HCT116 (cell line): ENCODE measurements at regions not wholly inside any gene's neighbourhood (a gene's known extent, or its start where the extent isn't known, plus 50 kb on each side); places are given as distances from the start of the nearest gene placed in this dataset.

Source experiments
- ATAC-seq: fragments of 200-7000 bp; cut with Tn5 transposase; 2 replicates; pipeline ENCODE4 v1.9.1; 2020; ENCODE audit warnings: mild to moderate bottlenecking, moderate library complexity
- BruUV-seq: library from RNA; stranded (reverse); fragments of 400-500 nt; replicated peaks from 2 replicates; lab custom pipeline; 2021; lab: Mats Ljungman, UMichigan
- CTCF ChIA-PET: fragments of 300-600 bp; sonication (Branson Sonifier 250); formaldehyde crosslinking; loops from one replicate; lab custom pipeline; 2021; ENCODE audit warnings: antibody characterized with exemption; lab: Charles Lee
- POLR2A ChIA-PET: fragments of 300-600, 350-600 bp; sonication (Branson Sonifier 250); formaldehyde crosslinking; loops from one replicate; lab custom pipeline; 2021; ENCODE audit warnings: antibody characterized with exemption; lab: Charles Lee
- RAD21 ChIA-PET, 2 experiments: fragments of 300-600 bp; sonication (Branson Sonifier 250); formaldehyde crosslinking; loops; one replicate each; lab custom pipeline; 2023; ENCODE audit warnings: low total read pairs in 2 of 2; ENCODE audit not compliant: uncharacterized antibody in 2 of 2, unreplicated experiment in 2 of 2, low non-redundant PET in 1 of 2; lab: Charles Lee
- DNase-seq: peaks from one replicate; pipeline ENCODE4 v3.0.0-alpha.2; 2010; ENCODE audit warnings: low read depth, low spot score
- H2AFZ ChIP-seq: fragments of 200-600 bp; shearing (Covaris generic), sonication (generic); 2 replicates; pipeline ENCODE4 v1.6.1; 2017; ENCODE audit warnings: low read depth, mixed run types, mixed read lengths, antibody characterized with exemption, low read length; ENCODE audit not compliant: poor library complexity, severe bottlenecking
- H3K27ac ChIP-seq: 2 replicates; pipeline ENCODE4 v1.5.1; 2012; ENCODE audit warnings: low read depth, low read length
- H3K27me3 ChIP-seq: fragments of 200-600 bp; sonication (generic); 2 replicates; pipeline ENCODE4 v1.6.1; 2016; ENCODE audit warnings: mixed run types, low read length, mixed read lengths; ENCODE audit not compliant: insufficient read depth
- H3K36me3 ChIP-seq, 2 experiments: fragments of 200-500 bp in 1 of 2; fragments of 200-600 bp in 1 of 2; sonication (Bioruptor generic) in 1 of 2; sonication (generic) in 1 of 2; 2 replicates each; pipeline versions ENCODE4 v1.5.1 to v1.6.1; 2014 to 2016; ENCODE audit warnings: low read length in 2 of 2, inconsistent platforms in 1 of 2, mixed read lengths in 1 of 2, mixed run types in 1 of 2; ENCODE audit not compliant: insufficient read depth in 2 of 2, control insufficient read depth in 1 of 2
- H3K4me1 ChIP-seq, 2 experiments: fragments of 200-600 bp in 1 of 2; sonication (generic) in 1 of 2; 2 replicates each; pipeline versions ENCODE4 v1.5.1 to v1.6.1; 2012 to 2017; ENCODE audit warnings: low read length in 2 of 2, inconsistent platforms in 1 of 2, mild to moderate bottlenecking in 1 of 2, mixed read lengths in 1 of 2, mixed run types in 1 of 2, moderate library complexity in 1 of 2; ENCODE audit not compliant: insufficient read depth in 2 of 2, control insufficient read depth in 1 of 2
- H3K4me2 ChIP-seq: fragments of 200-600 bp; sonication (generic); 2 replicates; pipeline ENCODE4 v1.6.1; 2017; ENCODE audit warnings: mixed run types, low read length, mixed read lengths
- H3K4me3 ChIP-seq, 2 experiments: fragments of 200-600 bp in 1 of 2; sonication (generic) in 1 of 2; replicated peaks in 1 of 2; 2 replicates each; pipeline ENCODE4 v1.5.1; 2011 to 2016; ENCODE audit warnings: low read length in 2 of 2, control low read depth in 1 of 2, low read depth in 1 of 2, mild to moderate bottlenecking in 1 of 2, mixed read lengths in 1 of 2, mixed run types in 1 of 2
- H3K79me2 ChIP-seq: fragments of 200-600 bp; sonication (generic); 2 replicates; pipeline ENCODE4 v1.6.1; 2017; ENCODE audit warnings: mild to moderate bottlenecking, mixed run types, low read length, moderate library complexity, mixed read lengths; ENCODE audit not compliant: insufficient read depth
- H3K9ac ChIP-seq: fragments of 200-600 bp; sonication (generic); 2 replicates; pipeline ENCODE4 v1.6.1; 2016; ENCODE audit warnings: low read length, mixed read lengths
- H3K9me2 ChIP-seq: fragments of 200-600 bp; sonication (generic), shearing (Covaris generic); 2 replicates; pipeline ENCODE4 v1.6.1; 2017; ENCODE audit warnings: mixed run types, mild to moderate bottlenecking, moderate library complexity; ENCODE audit not compliant: insufficient read depth
- H3K9me3 ChIP-seq, 2 experiments: fragments of 200-500 bp in 1 of 2; fragments of 200-600 bp in 1 of 2; sonication (Bioruptor generic) in 1 of 2; sonication (generic) in 1 of 2; 2 replicates each; pipeline ENCODE4 v1.6.1; 2014 to 2017; ENCODE audit warnings: low read length in 2 of 2, mixed read lengths in 2 of 2, inconsistent platforms in 1 of 2, low read depth in 1 of 2, mild to moderate bottlenecking in 1 of 2, mixed run types in 1 of 2, moderate library complexity in 1 of 2; ENCODE audit not compliant: control insufficient read depth in 1 of 2, insufficient read depth in 1 of 2
- H4K20me1 ChIP-seq: fragments of 200-600 bp; sonication (generic), shearing (Covaris generic); 2 replicates; pipeline ENCODE4 v1.6.1; 2017; ENCODE audit warnings: mixed run types, mild to moderate bottlenecking, moderate library complexity; ENCODE audit not compliant: insufficient read depth
- CBX3 ChIP-seq: IDR thresholded peaks from 2 replicates; pipeline ENCODE4 v1.6.1; 2012; ENCODE audit warnings: low read depth
- CEBPB ChIP-seq: IDR thresholded peaks from 2 replicates; pipeline ENCODE4 v1.6.1; 2012; ENCODE audit warnings: low read depth
- EGR1 ChIP-seq: IDR thresholded peaks from 2 replicates; pipeline ENCODE4 v1.6.1; 2012; ENCODE audit warnings: low read depth
- ELF1 ChIP-seq: IDR thresholded peaks from 2 replicates; pipeline ENCODE4 v1.6.1; 2012; ENCODE audit warnings: low read depth, borderline replicate concordance
- EZH2 ChIP-seq: fragments of 200-600 bp; sonication (generic); IDR thresholded peaks from 2 replicates; pipeline ENCODE4 v1.6.1; 2017; ENCODE audit warnings: antibody characterized with exemption, mixed run types
- JUND ChIP-seq: IDR thresholded peaks from 2 replicates; pipeline ENCODE4 v1.6.1; 2012
- POLR2A ChIP-seq: IDR thresholded peaks from 2 replicates; pipeline ENCODE4 v1.7.0; 2011; ENCODE audit warnings: borderline replicate concordance; ENCODE audit not compliant: insufficient read depth, insufficient read length; ENCODE audit errors: extremely low read depth
- SIN3A ChIP-seq: IDR thresholded peaks from 2 replicates; pipeline ENCODE4 v1.6.1; 2012; ENCODE audit warnings: low read depth
- SP1 ChIP-seq: IDR thresholded peaks from 2 replicates; pipeline ENCODE4 v1.6.1; 2012; ENCODE audit warnings: low read depth
- ZFX ChIP-seq: fragments of 450-650 bp; IDR thresholded peaks from 2 replicates; pipeline ENCODE4 v1.6.1; 2017
- intact Hi-C: fragments of 100-400 bp; cut with micrococcal nuclease; formaldehyde crosslinking; loops from 2 replicates; pipeline ENCODE4 v1.10.0; 2022
- TF ChIP-seq, protein P1 (sequence below): IDR thresholded peaks from 2 replicates; pipeline ENCODE4 v1.6.1; 2011; ENCODE audit warnings: mild to moderate bottlenecking, low read length, moderate library complexity; ENCODE audit not compliant: insufficient replicate concordance; ENCODE audit errors: extremely low read depth
- TF ChIP-seq, protein P2 (sequence below): IDR thresholded peaks from 2 replicates; pipeline ENCODE4 v1.6.1; 2012
- TF ChIP-seq, protein P3 (sequence below): IDR thresholded peaks from 2 replicates; pipeline ENCODE4 v1.6.1; 2012

DNA sequence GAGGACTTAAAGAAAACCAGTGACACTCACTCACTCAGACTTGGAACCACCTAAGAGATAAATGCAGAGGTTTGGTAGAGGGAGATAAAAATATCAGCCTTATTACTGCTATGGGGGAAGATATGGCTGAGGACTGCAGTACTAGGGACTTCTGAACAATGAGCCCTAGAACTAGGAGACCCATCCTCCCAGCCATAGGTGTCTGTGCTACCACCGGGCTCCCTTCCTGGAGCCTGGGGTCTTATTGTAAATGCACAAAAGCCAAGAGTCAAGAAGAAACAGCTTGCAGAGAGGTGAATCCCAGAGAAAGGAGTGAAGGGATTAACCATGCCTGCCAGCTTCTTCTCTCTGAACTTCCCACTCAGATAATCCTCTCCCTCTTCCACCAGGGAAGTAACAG lies 108.3 kb upstream of the AKR1E2 start:
- ChIA-PET CTCF (no interaction called here), RAD21 (no interaction called here), POLR2A (no interaction called here)
- ATAC-seq (no peak), DNase-seq (no peak)
- Histone ChIP-seq H3K4me2 (no peak overlapping the region), H3K9me3 (peaks cover 0 to 3% of the 10 kb centered on the region in 2 experiments; a peak in 1 of 4 replicates), H3K4me1 (no peaks in the 10 kb centered on the region), H3K9me2 (no peaks in the 10 kb centered on the region), H3K27me3 (no peaks in the 10 kb centered on the region), H2AFZ (no peak overlapping the region), H3K9ac (no peak overlapping the region), H3K4me3 (no peak overlapping the region), H3K27ac (no peak overlapping the region), H4K20me1 (no peaks in the 10 kb centered on the region), H3K79me2 (no peaks in the 10 kb centered on the region), H3K36me3 (peaks cover 0 to 6% of the 10 kb centered on the region in 2 experiments; a peak in 1 of 4 replicates)
- TF ChIP-seq JUND (no peak), POLR2A (no peak), EGR1 (no peak), SP1 (no peak), CBX3 (no peak), ZFX (no peak), EZH2 (no peak), SIN3A (no peak), ELF1 (no peak), CEBPB (no peak)
- TF ChIP-seq, protein P1, sequence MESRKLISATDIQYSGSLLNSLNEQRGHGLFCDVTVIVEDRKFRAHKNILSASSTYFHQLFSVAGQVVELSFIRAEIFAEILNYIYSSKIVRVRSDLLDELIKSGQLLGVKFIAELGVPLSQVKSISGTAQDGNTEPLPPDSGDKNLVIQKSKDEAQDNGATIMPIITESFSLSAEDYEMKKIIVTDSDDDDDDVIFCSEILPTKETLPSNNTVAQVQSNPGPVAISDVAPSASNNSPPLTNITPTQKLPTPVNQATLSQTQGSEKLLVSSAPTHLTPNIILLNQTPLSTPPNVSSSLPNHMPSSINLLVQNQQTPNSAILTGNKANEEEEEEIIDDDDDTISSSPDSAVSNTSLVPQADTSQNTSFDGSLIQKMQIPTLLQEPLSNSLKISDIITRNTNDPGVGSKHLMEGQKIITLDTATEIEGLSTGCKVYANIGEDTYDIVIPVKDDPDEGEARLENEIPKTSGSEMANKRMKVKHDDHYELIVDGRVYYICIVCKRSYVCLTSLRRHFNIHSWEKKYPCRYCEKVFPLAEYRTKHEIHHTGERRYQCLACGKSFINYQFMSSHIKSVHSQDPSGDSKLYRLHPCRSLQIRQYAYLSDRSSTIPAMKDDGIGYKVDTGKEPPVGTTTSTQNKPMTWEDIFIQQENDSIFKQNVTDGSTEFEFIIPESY = no peak
- TF ChIP-seq, protein P2, sequence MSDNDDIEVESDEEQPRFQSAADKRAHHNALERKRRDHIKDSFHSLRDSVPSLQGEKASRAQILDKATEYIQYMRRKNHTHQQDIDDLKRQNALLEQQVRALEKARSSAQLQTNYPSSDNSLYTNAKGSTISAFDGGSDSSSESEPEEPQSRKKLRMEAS = no peak
- TF ChIP-seq, protein P3, sequence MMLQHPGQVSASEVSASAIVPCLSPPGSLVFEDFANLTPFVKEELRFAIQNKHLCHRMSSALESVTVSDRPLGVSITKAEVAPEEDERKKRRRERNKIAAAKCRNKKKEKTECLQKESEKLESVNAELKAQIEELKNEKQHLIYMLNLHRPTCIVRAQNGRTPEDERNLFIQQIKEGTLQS = no peak
- BruUV-seq = no TSS peak
- intact Hi-C loops = no loop called here
